ENCODE measurements at regions not wholly inside any gene's neighbourhood (a gene's known extent, or its start where the extent isn't known, plus 50 kb on each side); places are given as distances from the start of the nearest gene placed in this dataset.

GRCh38 chr6:14658030-14658429 is 540.5 kb downstream of the CD83 start:
- peaks cover 11 to 18% (median 14%) of the 10 kb centered on the region in 4 donors for H3K4me1 ChIP-seq
- H3K27me3 ChIP-seq: no peaks in the 10 kb centered on the region
- TF ChIP-seq POLR2A (IDR thresholded peaks at IDR 0.05; ENCODE audit: low read depth): no peak
- no peak for TF ChIP-seq CTCF (IDR thresholded peaks at IDR 0.05)
- no peaks in the 10 kb centered on the region for H3K9me3 ChIP-seq
- no peak overlapping the region for H3K27ac ChIP-seq (replicated peaks in 1 of 4)
- intact Hi-C loops (cut with DNase I): no loop called here
- peak; percentile 62 for DNase-seq (ENCODE audit: extremely low spot score)
- WGBS: 93% methylated on average over 2 of the region's 2 CpGs
- H3K36me3 ChIP-seq: no peaks in the 10 kb centered on the region
- H3K4me3 ChIP-seq: no peak overlapping the region

DNA sequence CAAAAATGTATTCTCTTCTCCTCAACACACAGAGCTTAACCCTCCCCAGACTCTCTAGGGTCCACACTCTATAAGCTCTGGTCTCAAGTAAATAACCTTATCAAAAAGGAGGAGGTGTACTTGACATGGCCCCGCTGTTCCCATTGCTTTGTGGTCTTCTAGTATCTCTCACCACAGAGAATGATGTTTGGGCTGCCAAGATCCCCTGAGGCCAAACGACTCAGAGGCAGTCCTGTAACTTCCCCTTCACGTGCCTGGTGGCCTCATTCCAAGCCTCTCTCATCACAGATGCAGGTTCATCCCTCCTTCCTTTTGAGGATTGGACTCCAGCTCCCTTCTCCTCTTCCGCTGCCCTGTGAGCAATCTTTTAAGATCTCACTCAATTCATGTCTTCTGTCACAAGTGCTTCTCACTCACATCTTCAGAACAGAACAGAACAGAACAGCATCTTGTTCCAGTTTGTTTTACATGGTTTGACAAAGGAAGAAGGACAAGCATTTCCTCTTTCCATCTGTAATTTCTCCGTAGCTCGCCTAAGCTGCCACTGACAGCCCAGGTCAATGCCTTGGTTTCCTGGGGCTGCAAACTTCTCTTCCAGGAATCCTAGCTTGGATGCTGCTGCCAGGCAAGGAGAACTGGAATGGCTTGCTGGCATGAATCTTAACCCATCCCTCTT is 541.5 kb downstream of the CD83 start:
- peaks cover 11 to 18% (median 14%) of the 10 kb centered on the region in 4 donors for H3K4me1 ChIP-seq
- TF ChIP-seq CTCF (IDR thresholded peaks at IDR 0.05) (no peak), EP300 (IDR thresholded peaks at IDR 0.05) (no peak), POLR2AphosphoS5 (IDR thresholded peaks at IDR 0.05) (no peak), POLR2A (IDR thresholded peaks at IDR 0.05; ENCODE audit: low read depth) (no peak)
- H3K4me3 ChIP-seq: no peak overlapping the region
- no peak overlapping the region for H3K27ac ChIP-seq (replicated peaks in 1 of 4)
- intact Hi-C loops (cut with DNase I): no loop called here
- H3K9me3 ChIP-seq: no peaks in the 10 kb centered on the region
- H3K36me3 ChIP-seq: no peaks in the 10 kb centered on the region
- 52% methylated on average over 6 of the region's 6 CpGs for WGBS
- peak; percentile 89 for DNase-seq (ENCODE audit: extremely low spot score)
- H3K27me3 ChIP-seq: no peaks in the 10 kb centered on the region

DNA sequence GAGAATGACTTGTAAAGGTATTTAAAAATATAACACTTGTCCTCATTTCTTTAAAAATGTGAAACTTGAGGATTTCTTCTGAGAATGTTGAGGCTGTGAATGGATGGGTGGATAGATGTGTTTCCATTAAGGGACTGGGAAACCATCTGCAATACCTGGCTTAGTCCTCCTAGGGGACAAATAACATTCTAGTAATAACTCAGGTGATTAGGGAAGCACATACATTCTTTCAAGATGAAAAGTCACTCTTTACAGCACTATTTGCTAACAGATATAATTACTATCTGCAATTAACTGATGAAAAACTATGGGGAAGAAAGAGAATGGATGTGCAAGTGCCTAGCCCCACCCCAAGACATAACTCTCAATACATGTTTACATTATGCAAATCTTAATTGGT is 542.3 kb downstream of the CD83 start:
- no peak for TF ChIP-seq POLR2AphosphoS5 (IDR thresholded peaks at IDR 0.05)
- no peak for TF ChIP-seq POLR2A (IDR thresholded peaks at IDR 0.05; ENCODE audit: low read depth)
- TF ChIP-seq CTCF (IDR thresholded peaks at IDR 0.05): no peak
- no peak for TF ChIP-seq EP300 (IDR thresholded peaks at IDR 0.05)
- no peak overlapping the region for H3K27ac ChIP-seq (replicated peaks in 1 of 4)
- no peak for DNase-seq (ENCODE audit: extremely low spot score)
- intact Hi-C loops (cut with DNase I): no loop called here
- H3K27me3 ChIP-seq: no peaks in the 10 kb centered on the region
- H3K4me1 ChIP-seq: peaks cover 11 to 18% (median 14%) of the 10 kb centered on the region in 4 donors
- H3K4me3 ChIP-seq: no peak overlapping the region
- no peaks in the 10 kb centered on the region for H3K9me3 ChIP-seq
- H3K36me3 ChIP-seq: no peaks in the 10 kb centered on the region

DNA sequence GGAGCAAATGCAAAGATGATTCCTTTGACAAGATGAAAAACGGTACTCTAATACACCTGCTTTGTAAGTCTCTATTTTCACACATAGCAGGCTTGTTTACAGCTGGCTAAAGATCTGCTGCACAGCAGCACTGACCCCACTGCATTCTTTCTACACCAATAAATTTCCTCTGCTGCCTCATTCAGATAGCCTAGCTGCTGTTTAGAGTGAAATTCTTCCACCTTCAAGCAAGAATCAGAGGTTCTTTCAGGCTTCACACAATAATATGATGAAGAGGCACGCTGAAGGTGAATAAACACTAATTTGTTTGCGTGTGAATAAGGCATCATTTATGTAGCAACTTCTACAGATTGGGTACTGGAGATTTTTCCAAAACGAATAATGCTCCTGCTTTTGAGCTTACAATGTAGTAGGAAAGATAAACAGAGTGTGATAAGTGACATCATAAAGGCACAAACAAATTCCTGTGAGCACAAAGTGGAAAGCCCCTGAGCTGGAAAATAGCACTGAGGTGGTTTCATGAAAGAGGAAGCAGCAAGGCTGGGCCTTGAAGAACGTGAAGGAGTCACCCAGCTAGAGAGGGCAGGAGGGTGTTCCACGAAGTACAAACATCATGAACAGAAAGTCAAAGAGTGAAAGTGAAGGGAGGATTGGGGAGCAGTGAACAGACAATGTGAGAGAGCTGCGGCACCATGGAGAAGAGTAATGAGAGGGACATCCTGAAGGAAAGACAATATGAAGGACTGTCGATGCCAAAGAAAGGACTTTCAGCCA is 543.4 kb downstream of the CD83 start:
- no peak for TF ChIP-seq POLR2A (IDR thresholded peaks at IDR 0.05; ENCODE audit: low read depth)
- no peak overlapping the region for H3K4me3 ChIP-seq
- H3K36me3 ChIP-seq: no peaks in the 10 kb centered on the region
- peaks cover 4 to 7% (median 5%) of the 10 kb centered on the region in 4 donors for H3K4me1 ChIP-seq
- H3K27me3 ChIP-seq: no peaks in the 10 kb centered on the region
- DNase-seq (ENCODE audit: extremely low spot score): no peak
- intact Hi-C loops (cut with DNase I): no loop called here
- WGBS: 62% methylated on average over 8 of the region's 8 CpGs
- H3K27ac ChIP-seq (replicated peaks in 1 of 4): no peak overlapping the region
- no peaks in the 10 kb centered on the region for H3K9me3 ChIP-seq

DNA sequence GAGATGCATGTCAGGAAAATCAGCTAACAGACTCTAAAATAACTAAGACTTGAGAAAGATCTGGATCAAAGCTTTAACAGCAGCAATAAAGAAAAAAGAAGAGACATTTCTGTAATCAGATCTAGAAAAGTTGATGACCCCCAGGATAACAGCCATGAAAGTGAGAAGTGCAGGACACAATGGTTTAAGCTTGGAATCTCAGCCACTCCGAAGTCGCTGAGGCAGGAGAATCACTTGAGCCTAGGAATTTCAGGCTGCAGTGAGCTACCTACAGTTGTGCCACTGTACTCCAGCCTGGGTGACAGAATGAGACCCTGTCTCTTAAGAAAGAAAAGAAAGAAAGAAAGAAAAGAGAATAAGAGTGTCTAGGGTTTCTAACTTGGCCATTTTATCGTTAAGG is 544.1 kb downstream of the CD83 start:
- intact Hi-C loops (cut with DNase I): no loop called here

More for the DNA sequence above, 544.1 kb downstream of the CD83 start:
- Histone ChIP-seq H3K27ac (replicated peaks in 1 of 4) (no peak overlapping the region), H3K4me3 (no peak overlapping the region), H3K4me1 (no peaks in the 10 kb centered on the region), H3K36me3 (no peaks in the 10 kb centered on the region), H3K27me3 (no peaks in the 10 kb centered on the region), H3K9me3 (no peaks in the 10 kb centered on the region)
- TF ChIP-seq EP300 (IDR thresholded peaks at IDR 0.05) (no peak), POLR2A (IDR thresholded peaks at IDR 0.05; ENCODE audit: low read depth) (no peak), CTCF (IDR thresholded peaks at IDR 0.05) (no peak), POLR2AphosphoS5 (IDR thresholded peaks at IDR 0.05) (no peak)
- WGBS: 96% methylated on average over 3 of the region's 3 CpGs
- DNase-seq (ENCODE audit: extremely low spot score): no peak
